B cell (primary cell): ENCODE measurements at regions not wholly inside any gene's neighbourhood (a gene's known extent, or its start where the extent isn't known, plus 50 kb on each side); places are given as distances from the start of the nearest gene placed in this dataset.

Source experiments
- ATAC-seq: fragments of 200-7000 bp; cut with Tn5 transposase; one replicate; pipeline ENCODE4 v1.10.0; 2021; ENCODE audit warnings: low read depth, mild to moderate bottlenecking, moderate number of reproducible peaks, moderate library complexity
- CTCF ChIA-PET: fragments of 350-600 bp; sonication (Branson Sonifier 250); formaldehyde crosslinking; loops from one replicate; lab custom pipeline; 2021; ENCODE audit warnings: antibody characterized with exemption, inconsistent platforms; lab: Charles Lee
- POLR2A ChIA-PET: fragments of 350-600 bp; sonication (Branson Sonifier 250); formaldehyde crosslinking; loops from one replicate; lab custom pipeline; 2021; ENCODE audit warnings: antibody characterized with exemption; lab: Charles Lee
- DNase-seq: peaks from one replicate; pipeline ENCODE4 v3.0.0; 2013
- H2AFZ ChIP-seq: 2 replicates; pipeline ENCODE4 v1.6.1; 2012; ENCODE audit warnings: mild to moderate bottlenecking, low read depth, low read length; ENCODE audit not compliant: insufficient read depth, poor library complexity, severe bottlenecking
- H3K27ac ChIP-seq, 2 donors: 1 replicate in 1 of 2; 2 replicates in 1 of 2; pipeline ENCODE4 v1.5.1; 2012 to 2013; ENCODE audit warnings: low read length in 2 of 2, mild to moderate bottlenecking in 2 of 2, moderate library complexity in 1 of 2
- H3K27me3 ChIP-seq, 4 experiments: fragments of 200-600 bp in 1 of 4; sonication (generic) in 1 of 4; replicated peaks in 1 of 4; 1 replicate in 2 of 4; 2 replicates in 2 of 4; pipeline versions ENCODE4 v1.6.1 to v1.7.0; 2013 to 2016; ENCODE audit warnings: low read length in 3 of 4, mild to moderate bottlenecking in 2 of 4, mixed read lengths in 1 of 4, moderate library complexity in 1 of 4; ENCODE audit not compliant: insufficient read depth in 4 of 4, control insufficient read depth in 3 of 4; ENCODE audit errors: control extremely low read depth in 1 of 4
- H3K36me3 ChIP-seq, 2 experiments: replicated peaks in 1 of 2; 1 replicate in 1 of 2; 2 replicates in 1 of 2; pipeline versions ENCODE4 v1.6.1 to v1.7.1; 2013; ENCODE audit warnings: low read length in 1 of 2; ENCODE audit not compliant: insufficient read depth in 2 of 2, control insufficient read depth in 1 of 2; ENCODE audit errors: control extremely low read depth in 1 of 2, extremely low read depth in 1 of 2
- H3K4me1 ChIP-seq, 2 donors: fragments of 200-600 bp in 1 of 2; sonication (generic) in 1 of 2; 1 replicate in 1 of 2; 2 replicates in 1 of 2; pipeline versions ENCODE4 v1.5.1 to v1.6.1; 2013 to 2017; ENCODE audit warnings: low read length in 2 of 2; ENCODE audit not compliant: control insufficient read depth in 2 of 2, insufficient read depth in 2 of 2
- H3K4me2 ChIP-seq: replicated peaks from 2 replicates; pipeline ENCODE3; 2012; ENCODE audit warnings: mild to moderate bottlenecking, low read depth, low read length; ENCODE audit not compliant: poor library complexity, severe bottlenecking
- H3K4me3 ChIP-seq, 5 experiments: fragments of 200-600 bp in 1 of 5; sonication (generic) in 1 of 5; 1 replicate in 3 of 5; 2 replicates in 2 of 5; pipeline versions ENCODE4 v1.5.1 to v1.7.0; 2011 to 2016; ENCODE audit warnings: low read length in 4 of 5, mild to moderate bottlenecking in 4 of 5, low read depth in 2 of 5, control low read depth in 1 of 5, moderate library complexity in 1 of 5; ENCODE audit not compliant: insufficient read depth in 1 of 5; ENCODE audit errors: control extremely low read depth in 1 of 5, extremely low read depth in 1 of 5
- H3K79me2 ChIP-seq: fragments of 200-600 bp; sonication (generic); one replicate; pipeline ENCODE4 v1.6.0; 2016; ENCODE audit warnings: low read length; ENCODE audit not compliant: control insufficient read depth, insufficient read depth
- H3K9ac ChIP-seq: fragments of 200-600 bp; sonication (generic); 2 replicates; pipeline ENCODE4 v1.6.1; 2017; ENCODE audit warnings: mild to moderate bottlenecking, low read length, moderate library complexity
- H3K9me3 ChIP-seq, 3 donors: one replicate each; pipeline versions ENCODE4 v1.6.1 to v1.7.1; 2013; ENCODE audit warnings: low read length in 2 of 3; ENCODE audit not compliant: control insufficient read depth in 2 of 3, insufficient read depth in 1 of 3; ENCODE audit errors: control extremely low read depth in 1 of 3
- H4K20me1 ChIP-seq: 2 replicates; pipeline ENCODE4 v1.6.0; 2012; ENCODE audit warnings: mild to moderate bottlenecking, low read length; ENCODE audit not compliant: insufficient read depth, control insufficient read depth, poor library complexity, severe bottlenecking
- H3K27ac Mint-ChIP-seq: one replicate; pipeline ENCODE4 v1.8.0; 2021; ENCODE audit warnings: mixed read lengths
- H3K27me3 Mint-ChIP-seq: one replicate; pipeline ENCODE4 v1.8.0; 2021; ENCODE audit warnings: mixed read lengths
- H3K4me1 Mint-ChIP-seq: one replicate; pipeline ENCODE4 v1.8.0; 2021; ENCODE audit warnings: mixed read lengths
- H3K4me3 Mint-ChIP-seq: one replicate; pipeline ENCODE4 v1.8.0; 2021; ENCODE audit warnings: mixed read lengths
- H3K9me3 Mint-ChIP-seq: one replicate; pipeline ENCODE4 v1.8.0; 2022; ENCODE audit warnings: mixed read lengths; ENCODE audit not compliant: insufficient read depth
- EZH2 ChIP-seq: IDR thresholded peaks from 2 replicates; pipeline ENCODE4 v1.6.1; 2012; ENCODE audit warnings: borderline replicate concordance, low read depth, mild to moderate bottlenecking, moderate library complexity, low read length; ENCODE audit not compliant: insufficient read depth, poor library complexity, severe bottlenecking
- WGBS: methylation state at CpG from one replicate; pipeline ENCODE4 v1.1.5; 2013; ENCODE audit warnings: missing lambda C conversion rate; ENCODE audit not compliant: insufficient coverage; 5-methylcytosine and 5-hydroxymethylcytosine counted together
- intact Hi-C: fragments of 100-400 bp; cut with micrococcal nuclease; formaldehyde crosslinking; loops from one replicate; pipeline ENCODE4 v1.10.0; 2022
- TF ChIP-seq, protein P1 (sequence below): fragments of 200-600 bp; IDR thresholded peaks from one replicate; pipeline ENCODE4 v1.8.0; 2022; ENCODE audit warnings: antibody characterized with exemption, mild to moderate bottlenecking

GRCh38 chr3:112759210-112759609, 87.5 kb downstream of the CD200R1L start:
- ChIA-PET POLR2A (no interaction called here), CTCF (interaction anchor here (0.7 to 2.5 kb wide), 3 partner anchors 9 to 34 kb away, joined by 3 to 9 read pairs (median 5); no protein-coding TSS in a partner anchor)
- Histone ChIP-seq H3K4me3 (no peak overlapping the region), H3K27ac (no peak overlapping the region), H3K36me3 (no peaks in the 10 kb centered on the region), H3K79me2 (no peaks in the 10 kb centered on the region), H3K4me2 (no peak overlapping the region), H4K20me1 (no peaks in the 10 kb centered on the region), H3K9ac (no peak overlapping the region), H3K4me1 (no peaks in the 10 kb centered on the region), H3K27me3 (no peaks in the 10 kb centered on the region), H2AFZ (no peak overlapping the region), H3K9me3 (peaks cover 0 to 18% (median 5%) of the 10 kb centered on the region in 3 donors)
- Mint-ChIP-seq H3K9me3 (no peaks in the 10 kb centered on the region), H3K4me1 (no peaks in the 10 kb centered on the region), H3K27me3 (no peaks in the 10 kb centered on the region), H3K27ac (no peak overlapping the region), H3K4me3 (no peak overlapping the region)
- ATAC-seq (no peak), DNase-seq (no peak)
- WGBS: no CpG with 5 or more reads among the region's 1 CpG
- intact Hi-C loops: no loop called here
- TF ChIP-seq, protein P1, sequence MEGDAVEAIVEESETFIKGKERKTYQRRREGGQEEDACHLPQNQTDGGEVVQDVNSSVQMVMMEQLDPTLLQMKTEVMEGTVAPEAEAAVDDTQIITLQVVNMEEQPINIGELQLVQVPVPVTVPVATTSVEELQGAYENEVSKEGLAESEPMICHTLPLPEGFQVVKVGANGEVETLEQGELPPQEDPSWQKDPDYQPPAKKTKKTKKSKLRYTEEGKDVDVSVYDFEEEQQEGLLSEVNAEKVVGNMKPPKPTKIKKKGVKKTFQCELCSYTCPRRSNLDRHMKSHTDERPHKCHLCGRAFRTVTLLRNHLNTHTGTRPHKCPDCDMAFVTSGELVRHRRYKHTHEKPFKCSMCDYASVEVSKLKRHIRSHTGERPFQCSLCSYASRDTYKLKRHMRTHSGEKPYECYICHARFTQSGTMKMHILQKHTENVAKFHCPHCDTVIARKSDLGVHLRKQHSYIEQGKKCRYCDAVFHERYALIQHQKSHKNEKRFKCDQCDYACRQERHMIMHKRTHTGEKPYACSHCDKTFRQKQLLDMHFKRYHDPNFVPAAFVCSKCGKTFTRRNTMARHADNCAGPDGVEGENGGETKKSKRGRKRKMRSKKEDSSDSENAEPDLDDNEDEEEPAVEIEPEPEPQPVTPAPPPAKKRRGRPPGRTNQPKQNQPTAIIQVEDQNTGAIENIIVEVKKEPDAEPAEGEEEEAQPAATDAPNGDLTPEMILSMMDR: no peak
- no peak for TF ChIP-seq EZH2

GRCh38 chr3:112757197-112757596, 89.5 kb downstream of the CD200R1L start:
- intact Hi-C loops: no loop called here
- no peak overlapping the region for H3K27ac Mint-ChIP-seq
- POLR2A ChIA-PET: no interaction called here

More at GRCh38 chr3:112757197-112757596, 89.5 kb downstream of the CD200R1L start:
- no CpG with 5 or more reads among the region's 1 CpG for WGBS
- no peak for TF ChIP-seq EZH2
- TF ChIP-seq, protein P1: no peak
- H3K4me1 Mint-ChIP-seq: no peaks in the 10 kb centered on the region
- no peaks in the 10 kb centered on the region for H3K27me3 Mint-ChIP-seq
- Histone ChIP-seq H3K9me3 (peaks cover 0 to 18% (median 5%) of the 10 kb centered on the region in 3 donors), H3K79me2 (no peaks in the 10 kb centered on the region), H3K27me3 (no peaks in the 10 kb centered on the region), H3K4me1 (no peaks in the 10 kb centered on the region), H3K9ac (no peak overlapping the region), H3K4me2 (no peak overlapping the region), H3K27ac (no peak overlapping the region), H3K4me3 (no peak overlapping the region), H2AFZ (no peak overlapping the region), H4K20me1 (no peaks in the 10 kb centered on the region), H3K36me3 (no peaks in the 10 kb centered on the region)
- H3K4me3 Mint-ChIP-seq: no peak overlapping the region
- no peak for DNase-seq
- ATAC-seq: no peak
- no peaks in the 10 kb centered on the region for H3K9me3 Mint-ChIP-seq
- CTCF ChIA-PET: interaction anchor here (1.2 kb wide), 1 partner anchor 22 kb away, joined by 3 read pairs; no protein-coding TSS in a partner anchor
